Choroid plexus epithelial cell (primary cell): ENCODE measurements at regions not wholly inside any gene's neighbourhood (a gene's known extent, or its start where the extent isn't known, plus 50 kb on each side); places are given as distances from the start of the nearest gene placed in this dataset.

Experiments used
- DNase-seq: peaks from one replicate; pipeline ENCODE4 v3.0.0-alpha.2; 2010; ENCODE audit warnings: low read depth
- H3K4me3 ChIP-seq: 2 replicates; pipeline ENCODE4 v1.5.1; 2011; ENCODE audit warnings: low read depth, mild to moderate bottlenecking, control low read depth, low read length, moderate library complexity
- CTCF ChIP-seq: conservative IDR thresholded peaks from 2 replicates; pipeline ENCODE4 v1.5.1; 2011; ENCODE audit warnings: low read depth, mild to moderate bottlenecking, control low read depth, inconsistent platforms, low read length, moderate library complexity

- no peak for DNase-seq
- no peak for TF ChIP-seq CTCF
- no peak overlapping the region for H3K4me3 ChIP-seq
Observed at GRCh38 chr1:43058056-43058455, 99.4 kb upstream of the SLC2A1 start.

- DNase-seq = no peak
- H3K4me3 ChIP-seq = no peak overlapping the region
- TF ChIP-seq CTCF = no peak
Observed at GRCh38 chr1:43057567-43057966, 98.9 kb upstream of the SLC2A1 start.

- peak; percentile 30 for DNase-seq
- no peak for TF ChIP-seq CTCF
- H3K4me3 ChIP-seq = no peak overlapping the region
Observed at GRCh38 chr1:43056981-43057391, 98.3 kb upstream of the SLC2A1 start.

- no peak for DNase-seq
- no peak overlapping the region for H3K4me3 ChIP-seq
- no peak for TF ChIP-seq CTCF
Observed at GRCh38 chr1:43056460-43056859, 97.8 kb upstream of the SLC2A1 start.

GRCh38 chr1:43054961-43055360, 96.3 kb upstream of the SLC2A1 start:
- no peak for TF ChIP-seq CTCF
- H3K4me3 ChIP-seq = no peak overlapping the region
- DNase-seq = no peak

GRCh38 chr1:43052786-43053439, 94.2 kb upstream of the SLC2A1 start:
- no peak for TF ChIP-seq CTCF
- H3K4me3 ChIP-seq = no peak overlapping the region
- peak; percentile 26 for DNase-seq

GRCh38 chr1:43052322-43052721, 93.7 kb upstream of the SLC2A1 start:
- no peak for DNase-seq
- H3K4me3 ChIP-seq = no peak overlapping the region
- TF ChIP-seq CTCF = no peak
